IMR-90 (cell line): ENCODE measurements at regions not wholly inside any gene's neighbourhood (a gene's known extent, or its start where the extent isn't known, plus 50 kb on each side); places are given as distances from the start of the nearest gene placed in this dataset.

Experiments
- CEBPB ChIP-seq: IDR thresholded peaks from 2 replicates; pipeline ENCODE4 v1.6.1; 2012; ENCODE audit warnings: low read depth, low read length, improper control_type of control experiment
- CTCF ChIP-seq: conservative IDR thresholded peaks from 2 replicates; pipeline ENCODE4 v1.5.1; 2012; ENCODE audit warnings: mild to moderate bottlenecking, low read depth, low read length, improper control_type of control experiment
- ELK1 ChIP-seq: fragments of 150-350 bp; IDR thresholded peaks from 2 replicates; pipeline ENCODE4 v1.6.1; 2016; ENCODE audit warnings: low read depth, mild to moderate bottlenecking, low read length, moderate library complexity, borderline replicate concordance
- MAFK ChIP-seq: IDR thresholded peaks from 2 replicates; pipeline ENCODE4 v1.6.1; 2012; ENCODE audit warnings: low read depth, low read length, improper control_type of control experiment
- MXI1 ChIP-seq: IDR thresholded peaks from 2 replicates; pipeline ENCODE4 v1.6.1; 2012; ENCODE audit warnings: low read depth, mild to moderate bottlenecking, low read length, moderate library complexity, borderline replicate concordance
- POLR2A ChIP-seq: IDR thresholded peaks from 2 replicates; pipeline ENCODE4 v1.6.1; 2012; ENCODE audit warnings: mild to moderate bottlenecking, low read depth, low read length
- RAD21 ChIP-seq: IDR thresholded peaks from 2 replicates; pipeline ENCODE4 v1.6.1; 2012; ENCODE audit warnings: low read length, improper control_type of control experiment
- RCOR1 ChIP-seq: IDR thresholded peaks from 2 replicates; pipeline ENCODE4 v1.6.1; 2012; ENCODE audit warnings: mild to moderate bottlenecking, low read length, improper control_type of control experiment; ENCODE audit not compliant: insufficient replicate concordance
- RFX5 ChIP-seq: IDR thresholded peaks from 2 replicates; pipeline ENCODE4 v1.8.0; 2012; ENCODE audit warnings: low read depth, mild to moderate bottlenecking, low read length, moderate library complexity
- SMC3 ChIP-seq: fragments of 150-350 bp; IDR thresholded peaks from 2 replicates; pipeline ENCODE4 v1.6.1; 2016; ENCODE audit warnings: low read depth, mild to moderate bottlenecking, antibody characterized with exemption, low read length, moderate library complexity
- USF2 ChIP-seq: fragments of 150-350 bp; IDR thresholded peaks from 2 replicates; pipeline ENCODE4 v1.6.1; 2017; ENCODE audit warnings: mild to moderate bottlenecking, antibody characterized with exemption, low read length, low read depth

- TF ChIP-seq CTCF: no peak
- no peak for TF ChIP-seq POLR2A
- TF ChIP-seq MXI1: 0 out of 2 replicates have a peak, but pooled peaks have one; percentile 34
- no peak for TF ChIP-seq RAD21
- no peak for TF ChIP-seq MAFK
- no peak for TF ChIP-seq SMC3
- peak; percentile 94 for TF ChIP-seq RCOR1
- no peak for TF ChIP-seq CEBPB
- TF ChIP-seq ELK1: no peak
- no peak for TF ChIP-seq RFX5
- no peak for TF ChIP-seq USF2
These were observed 66.6 kb upstream of the CTNNBL1 start for GRCh38 chr20:37627060-37627766.
